ENCODE measurements at regions not wholly inside any gene's neighbourhood (a gene's known extent, or its start where the extent isn't known, plus 50 kb on each side); places are given as distances from the start of the nearest gene placed in this dataset.
"Not testable (repeated sequence)": the region's sequence is repeated elsewhere in the genome, so short reads cannot be mapped to it uniquely, and the experiment has no call there.

DNA sequence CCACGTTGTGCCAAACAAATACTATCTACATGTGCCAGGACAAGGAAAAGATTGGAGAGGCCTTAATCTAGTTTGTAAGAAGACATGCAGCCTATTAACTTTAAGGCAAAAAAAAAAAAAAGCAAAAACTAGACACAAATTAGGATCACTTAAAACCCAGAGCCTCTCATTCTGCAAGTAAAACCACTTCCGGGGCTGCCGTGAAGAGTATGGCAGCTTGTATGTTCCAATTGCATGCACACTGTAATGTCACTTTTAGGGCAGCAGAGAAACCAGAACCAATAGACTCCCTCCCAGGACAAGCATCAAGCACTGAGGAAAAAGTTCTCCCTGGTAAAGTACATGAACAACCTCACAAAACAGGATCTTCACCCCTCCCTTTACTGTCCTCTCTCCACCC is 70.6 kb downstream of the RSL24D1 start:
- no peak for DNase-seq (ENCODE audit: low spot score)

DNA sequence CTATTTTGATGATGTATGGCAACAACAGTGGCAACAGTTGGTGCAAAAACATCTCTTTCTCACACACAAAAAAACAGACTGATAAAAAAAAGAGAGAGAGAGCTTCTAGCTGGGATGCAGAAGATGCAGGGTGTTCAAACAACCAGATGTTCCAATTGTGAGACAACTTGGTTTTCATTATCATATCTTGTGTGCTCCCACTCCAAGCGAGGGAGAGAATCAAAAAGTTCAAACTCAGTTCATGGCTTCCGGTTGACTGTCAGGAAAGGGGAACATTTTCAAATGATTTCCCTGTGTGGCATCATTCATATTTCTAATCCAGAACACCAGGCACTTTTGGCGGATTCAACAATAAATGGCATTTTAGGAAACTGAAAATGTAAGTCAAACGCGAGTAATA is 72.1 kb downstream of the RSL24D1 start:
- DNase-seq (ENCODE audit: low spot score) = no peak

DNA sequence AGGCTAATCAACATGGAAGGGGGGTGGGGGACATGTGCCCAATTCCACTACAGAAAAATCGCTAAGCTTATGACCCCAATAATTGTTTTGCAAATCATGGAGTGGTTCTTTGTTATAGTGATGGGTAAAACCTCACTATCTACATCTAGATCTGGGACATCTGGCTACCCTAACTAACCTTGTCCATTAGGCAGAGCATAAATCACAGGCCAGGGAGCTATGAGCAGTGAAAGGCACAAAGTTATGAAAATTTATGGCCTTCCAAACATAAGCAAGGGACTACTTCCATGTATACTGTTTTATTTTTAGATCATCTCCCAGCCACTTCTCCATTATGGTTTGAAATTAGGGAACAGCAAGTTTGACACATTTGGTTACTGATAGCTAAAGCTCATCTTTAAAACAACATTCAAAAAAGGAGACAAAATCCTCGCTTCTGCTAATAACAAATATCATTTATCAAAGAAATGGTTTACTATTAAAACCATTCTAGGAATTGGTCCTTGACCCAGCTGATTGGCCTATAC is 78.3 kb downstream of the RSL24D1 start:
- DNase-seq (ENCODE audit: low spot score) = no peak

DNA sequence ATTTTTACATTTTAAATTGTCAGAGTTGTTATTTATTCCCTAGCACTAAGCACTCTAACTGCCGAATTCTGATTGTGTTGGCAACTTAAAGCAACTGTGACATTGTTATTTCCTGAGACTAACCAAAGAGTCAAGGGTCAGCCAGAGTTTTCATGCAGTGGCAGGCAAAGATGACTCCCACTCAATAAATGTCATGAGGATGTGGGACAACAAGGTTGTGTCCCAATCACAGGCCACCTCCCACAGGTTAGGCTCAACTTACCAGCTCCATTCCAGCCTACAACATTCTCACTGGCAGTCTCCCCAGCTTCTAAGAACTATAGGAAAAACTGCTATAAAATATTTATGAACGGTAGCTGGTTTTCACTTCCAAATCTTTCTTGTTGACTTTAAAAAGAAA is 80.1 kb downstream of the RSL24D1 start:
- DNase-seq (ENCODE audit: low spot score) = no peak

DNA sequence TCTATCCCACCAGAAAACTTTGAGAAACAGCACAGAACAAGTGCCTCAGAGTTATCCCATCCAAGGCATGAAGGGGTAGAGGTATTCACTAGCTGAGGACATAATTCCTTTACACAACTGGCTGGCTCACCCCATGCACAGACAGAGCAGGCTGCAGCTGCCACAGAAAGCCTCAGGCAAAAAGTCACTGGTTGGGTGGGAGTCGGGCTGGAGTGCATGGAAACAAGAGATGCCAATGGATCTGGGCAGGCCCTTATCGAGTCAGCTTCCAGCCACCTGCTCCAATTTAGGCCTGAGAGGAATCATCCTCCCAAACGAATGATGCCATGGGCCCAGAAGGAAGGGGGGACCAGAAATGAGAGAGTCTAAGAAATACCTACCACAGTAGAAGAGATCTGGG is 83.0 kb downstream of the RSL24D1 start:
- DNase-seq (ENCODE audit: low spot score) = no peak

DNA sequence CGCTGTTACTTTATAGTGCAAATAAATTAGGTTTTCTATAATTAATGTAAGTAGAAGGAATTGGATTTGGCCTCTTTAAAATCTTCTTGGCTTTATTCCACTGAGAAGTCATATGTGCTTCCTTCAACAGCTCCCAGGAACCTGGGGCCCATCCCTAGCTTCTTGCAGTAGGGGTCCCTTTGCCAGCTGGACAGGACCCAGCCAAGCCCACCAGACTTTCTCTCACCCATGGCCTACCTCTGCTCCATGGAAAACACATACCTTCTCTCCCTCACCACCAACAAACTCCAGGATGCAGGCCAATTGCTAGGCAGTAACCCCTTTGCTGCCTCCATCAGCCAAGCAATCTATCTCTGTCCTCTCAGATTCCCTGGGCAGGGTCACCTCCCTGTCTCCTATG is 84.0 kb downstream of the RSL24D1 start:
- DNase-seq (ENCODE audit: low spot score) = no peak

DNA sequence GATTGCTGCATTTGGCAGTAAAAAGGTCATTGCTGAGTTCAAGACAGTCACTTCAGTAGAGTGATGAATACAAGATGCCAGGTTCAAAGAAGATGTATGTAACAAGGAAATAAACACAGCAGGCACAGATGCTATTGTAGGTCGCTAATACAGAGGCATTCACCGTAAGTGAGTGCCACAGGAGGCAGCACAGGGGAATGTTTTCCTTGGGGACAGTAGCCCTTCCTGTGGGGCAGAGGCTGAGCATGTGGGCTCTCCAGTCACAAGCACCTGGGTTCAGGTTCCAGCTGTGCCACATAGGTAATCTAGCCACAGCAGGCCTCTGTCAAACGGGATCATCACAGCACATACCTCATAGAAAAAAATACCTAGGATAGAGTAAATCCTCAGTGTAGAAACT is 86.3 kb downstream of the RSL24D1 start:
- DNase-seq (ENCODE audit: low spot score) = no peak

DNA sequence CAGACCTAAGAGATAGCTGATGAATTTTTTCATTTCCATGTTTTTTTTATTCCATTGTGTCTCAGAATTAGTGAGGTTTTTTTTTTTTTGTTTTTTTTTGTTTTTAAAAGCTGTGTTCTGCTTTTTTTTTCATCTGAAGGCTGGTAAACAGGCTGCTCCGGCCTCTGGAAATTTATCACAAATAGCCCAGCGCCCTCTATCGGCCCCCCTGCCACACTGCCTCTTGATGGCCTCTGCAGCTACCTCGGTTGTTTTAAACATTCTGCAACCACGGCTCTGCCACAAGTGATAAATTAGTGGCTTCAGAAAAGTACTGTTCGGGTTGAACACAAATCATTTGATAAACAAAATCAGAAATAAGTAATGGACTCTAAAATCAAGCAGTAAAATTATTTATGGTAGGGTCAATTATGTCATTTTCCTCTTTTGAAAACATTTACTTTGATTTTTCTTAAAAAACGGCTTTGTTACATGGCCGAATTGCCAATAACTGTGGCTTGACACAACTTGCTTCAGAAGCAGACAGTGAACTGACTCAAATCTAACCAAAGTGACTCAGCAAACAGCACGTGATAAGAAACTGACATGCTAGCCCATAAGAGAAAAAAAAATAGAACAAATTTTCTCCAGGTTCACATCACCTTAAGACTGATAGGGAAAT is 87.8 kb downstream of the RSL24D1 start:
- peak; percentile 76 for DNase-seq (ENCODE audit: low spot score)

DNA sequence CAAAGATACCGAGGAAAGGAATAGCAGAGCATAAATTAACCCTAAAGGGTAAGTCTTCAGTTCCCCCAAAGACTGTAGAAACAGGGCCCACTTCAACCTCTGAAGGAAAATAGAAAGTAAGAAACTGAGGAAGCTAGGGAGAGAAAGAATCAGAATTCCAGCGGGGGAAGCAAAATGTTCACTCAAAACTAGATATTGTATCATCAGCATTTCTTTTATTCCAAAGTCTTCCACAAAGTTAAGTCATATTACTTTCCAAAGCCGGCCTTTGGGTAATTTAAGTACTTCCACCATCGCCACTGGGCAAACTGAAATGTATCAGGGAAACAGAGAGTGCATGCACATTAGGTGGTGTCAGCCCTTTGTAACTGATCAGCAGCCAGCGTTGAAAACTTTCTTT is 88.3 kb downstream of the RSL24D1 start:
- peak; percentile 14 for DNase-seq (ENCODE audit: low spot score)

DNA sequence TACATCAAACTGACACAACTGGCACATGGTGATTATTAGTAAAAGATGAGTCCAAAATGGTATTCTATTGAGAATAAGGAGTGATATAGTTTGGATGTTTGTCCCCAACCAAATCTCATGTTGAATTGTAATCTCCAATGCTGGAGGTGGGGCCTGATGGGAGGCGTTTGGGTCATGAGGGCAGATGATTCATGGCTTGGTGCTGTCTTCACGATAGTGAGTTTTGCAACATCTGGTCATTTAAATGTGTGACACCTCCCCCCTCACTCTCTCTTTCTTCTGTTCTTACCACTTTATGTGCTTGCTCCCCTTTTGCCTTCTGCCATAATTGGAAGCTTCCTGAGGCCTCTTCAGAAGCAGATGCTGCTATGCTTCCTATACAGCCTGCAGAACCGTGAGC is 90.6 kb downstream of the RSL24D1 start:
- DNase-seq (ENCODE audit: low spot score) = no peak

DNA sequence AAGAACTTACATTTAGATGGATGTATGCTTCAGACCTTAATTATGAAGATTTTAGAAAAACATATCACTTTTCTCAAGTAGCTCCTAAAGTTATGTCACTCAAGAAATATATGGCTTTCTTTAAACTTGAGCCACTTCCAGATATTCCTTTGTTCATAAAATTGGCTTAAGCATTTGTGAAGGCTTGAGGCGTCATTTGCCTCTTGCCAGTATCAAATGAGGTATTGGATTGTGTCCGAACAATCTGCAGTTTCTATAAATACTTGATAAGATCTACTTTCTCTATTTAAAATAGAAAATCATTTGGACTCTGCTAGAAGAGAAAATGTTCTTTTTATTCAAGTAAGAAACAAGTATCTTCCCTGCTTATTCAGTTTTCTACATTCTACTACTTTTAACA is 102.6 kb downstream of the RSL24D1 start:
- no peak for DNase-seq (ENCODE audit: low spot score)

DNA sequence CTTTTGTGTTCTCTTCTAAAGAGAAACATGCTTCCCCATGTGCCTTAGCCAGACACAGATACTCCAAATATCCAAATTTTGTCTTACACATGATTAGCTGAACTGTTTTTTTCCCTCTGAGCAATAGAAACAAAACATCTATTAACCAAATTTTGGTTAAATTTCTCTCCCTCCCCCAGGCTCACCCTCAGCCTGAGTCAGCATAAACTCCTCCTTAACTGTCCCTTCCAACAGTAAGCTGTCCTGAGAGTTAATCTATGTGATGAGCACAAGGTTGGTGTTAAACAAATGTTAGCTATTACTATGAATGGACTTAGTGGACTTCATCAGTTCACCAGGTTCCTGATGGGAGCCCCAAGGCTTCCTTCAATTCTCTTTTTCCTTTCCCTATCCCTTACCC is 108.5 kb downstream of the RSL24D1 start:
- no peak for DNase-seq (ENCODE audit: low spot score)

DNA sequence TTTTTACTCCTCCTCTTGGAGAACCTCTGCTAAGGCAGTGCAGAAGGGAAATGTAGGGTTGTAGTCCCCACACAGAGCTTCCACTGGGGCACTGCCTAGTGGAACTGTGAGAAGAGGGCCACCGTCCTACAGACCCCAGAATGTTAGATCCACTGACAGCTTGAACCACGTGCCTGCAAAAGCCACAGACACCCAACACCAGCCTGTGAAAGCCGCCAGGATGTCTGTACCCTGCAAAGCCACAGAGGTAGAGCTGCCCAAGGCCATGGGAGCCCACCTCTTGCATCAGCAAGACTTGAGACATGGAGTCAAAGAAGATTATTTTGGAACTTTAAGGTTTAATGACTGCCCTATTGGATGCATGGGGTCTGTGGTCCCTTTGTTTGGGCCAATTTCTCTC is 112.1 kb downstream of the RSL24D1 start:
- no peak for DNase-seq (ENCODE audit: low spot score)

DNA sequence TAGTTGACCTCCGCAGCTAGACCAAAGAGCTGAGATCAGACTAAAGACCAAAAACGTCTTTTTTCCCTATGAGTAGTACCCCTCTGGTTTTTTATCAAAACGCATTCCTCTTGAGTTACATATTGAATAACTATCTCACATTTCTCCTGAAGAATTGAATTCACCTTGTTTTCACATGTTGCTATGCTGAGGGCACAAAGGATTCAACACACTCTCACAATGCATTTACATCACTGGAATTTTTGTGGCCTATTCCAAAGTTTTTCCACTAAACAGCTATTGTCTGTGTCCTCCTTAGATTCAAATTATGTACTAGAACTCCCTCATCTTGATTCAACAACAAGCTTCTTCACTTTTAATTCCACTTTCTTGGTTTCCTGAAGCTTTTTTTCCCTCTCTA is 112.5 kb downstream of the RSL24D1 start:
- peak; percentile 35 for DNase-seq (ENCODE audit: low spot score)

DNA sequence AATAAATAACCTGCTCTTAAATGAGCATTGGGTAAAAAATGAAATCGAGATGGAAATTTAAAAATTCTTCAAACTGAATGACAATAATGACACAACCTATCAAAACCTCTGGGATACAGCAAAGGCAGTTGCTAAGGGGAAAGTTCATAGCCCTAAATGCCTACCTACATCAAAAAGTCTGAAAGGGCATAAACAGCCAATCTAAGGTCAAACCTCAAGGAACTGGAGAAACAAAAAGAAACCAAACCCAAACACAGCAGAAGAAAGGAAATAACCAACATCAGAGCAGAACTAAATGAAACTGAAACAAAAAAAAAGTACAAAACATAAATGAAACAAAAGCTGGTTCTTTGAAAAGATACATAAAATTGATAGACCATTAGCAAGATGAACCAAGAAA is 119.7 kb downstream of the RSL24D1 start:
- DNase-seq (ENCODE audit: low spot score) = not testable (repeated sequence)

DNA sequence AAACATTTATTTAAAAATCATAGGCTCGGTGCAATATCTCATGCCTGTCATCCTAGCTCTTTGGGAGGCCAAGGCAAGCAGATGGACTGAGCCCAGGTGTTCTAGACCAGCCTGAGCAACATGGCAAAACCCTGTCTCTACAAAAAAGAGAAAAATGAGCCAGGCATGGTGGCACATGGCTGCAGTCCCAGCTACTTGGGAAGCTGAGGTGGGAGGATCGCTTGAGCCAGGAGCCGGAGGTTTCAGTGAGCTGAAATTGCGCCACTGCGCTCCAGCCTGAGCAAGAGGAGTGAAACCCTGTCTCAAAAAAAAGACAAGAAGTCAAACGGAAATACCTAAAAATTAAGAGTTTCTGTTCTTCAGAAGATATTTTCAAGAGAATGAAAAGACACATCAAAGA is 122.3 kb downstream of the RSL24D1 start:
- no peak for DNase-seq (ENCODE audit: low spot score)

DNA sequence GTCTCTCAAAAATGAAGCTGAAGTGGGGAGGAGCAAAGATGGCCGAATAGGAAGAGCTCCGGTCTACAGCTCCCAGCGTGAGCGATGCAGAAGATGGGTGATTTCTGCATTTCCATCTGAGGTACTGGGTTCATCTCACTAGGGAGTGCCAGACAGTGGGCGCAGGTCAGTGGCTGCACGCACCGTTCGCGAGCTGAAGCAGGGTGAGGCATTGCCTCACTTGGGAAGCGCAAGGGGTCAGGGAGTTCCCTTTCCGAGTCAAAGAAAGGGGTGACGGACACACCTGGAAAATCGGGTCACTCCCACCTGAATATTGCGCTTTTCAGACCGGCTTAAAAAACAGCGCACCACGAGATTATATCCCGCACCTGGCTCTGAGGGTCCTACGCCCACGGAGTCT is 132.8 kb downstream of the RSL24D1 start:
- not testable (repeated sequence) for DNase-seq (ENCODE audit: low spot score)

DNA sequence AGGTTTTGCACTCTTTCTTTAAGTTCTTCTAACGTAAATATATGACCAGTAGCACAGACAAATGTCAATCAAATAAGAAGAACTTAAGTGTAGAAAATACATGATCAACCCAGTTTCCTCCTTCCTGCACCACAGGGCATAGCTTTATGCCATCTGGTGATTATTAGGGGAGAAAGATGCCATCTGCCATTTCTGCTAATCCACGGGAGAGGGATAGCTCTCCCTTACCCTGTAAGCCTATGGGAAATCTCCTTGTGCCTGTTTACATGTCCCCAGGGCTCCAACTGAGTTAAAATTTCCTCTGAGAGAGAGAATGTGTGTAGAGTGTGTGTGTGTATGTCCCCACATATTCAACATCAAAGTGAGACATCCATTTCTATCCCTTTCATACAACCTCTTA is 135.9 kb downstream of the RSL24D1 start:
- no peak for DNase-seq (ENCODE audit: low spot score)

DNA sequence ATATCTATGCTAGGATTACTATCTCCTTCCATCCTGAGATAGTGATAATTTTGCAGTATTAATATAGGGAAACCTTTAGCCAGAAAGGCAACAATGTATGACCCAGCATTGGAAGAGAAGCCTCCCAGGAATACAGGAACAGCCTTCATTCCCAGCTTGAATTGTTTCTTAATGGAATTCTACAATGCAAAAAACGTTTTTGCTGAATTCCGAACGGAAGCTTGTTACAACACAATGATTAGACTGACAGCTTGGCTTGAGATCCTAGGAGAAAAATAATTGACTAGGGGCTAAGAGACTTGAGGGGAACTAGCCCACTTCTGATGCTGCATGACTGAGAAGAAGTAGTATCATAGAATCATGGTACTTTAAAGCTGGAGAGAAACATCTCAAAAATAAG is 140.2 kb downstream of the RSL24D1 start:
- DNase-seq (ENCODE audit: low spot score) = no peak

DNA sequence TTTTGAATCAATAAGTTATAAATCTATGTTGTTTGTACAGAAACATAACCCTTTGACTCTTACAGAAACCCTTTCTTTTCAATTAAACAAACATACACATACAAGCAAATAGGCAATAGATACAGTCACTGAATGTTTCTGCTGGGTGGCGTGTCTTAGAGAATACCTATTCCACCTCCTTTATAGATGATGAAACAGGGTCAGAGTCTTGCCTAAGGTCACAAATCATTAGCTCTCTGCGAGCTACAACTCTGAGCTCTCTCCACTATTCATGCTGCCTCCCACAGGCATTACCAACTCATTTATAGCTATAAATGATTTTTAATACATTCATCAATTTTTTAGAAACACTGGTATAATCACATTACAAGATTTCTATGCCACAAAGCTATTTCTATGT is 152.6 kb downstream of the RSL24D1 start:
- DNase-seq (ENCODE audit: low spot score) = no peak

DNA sequence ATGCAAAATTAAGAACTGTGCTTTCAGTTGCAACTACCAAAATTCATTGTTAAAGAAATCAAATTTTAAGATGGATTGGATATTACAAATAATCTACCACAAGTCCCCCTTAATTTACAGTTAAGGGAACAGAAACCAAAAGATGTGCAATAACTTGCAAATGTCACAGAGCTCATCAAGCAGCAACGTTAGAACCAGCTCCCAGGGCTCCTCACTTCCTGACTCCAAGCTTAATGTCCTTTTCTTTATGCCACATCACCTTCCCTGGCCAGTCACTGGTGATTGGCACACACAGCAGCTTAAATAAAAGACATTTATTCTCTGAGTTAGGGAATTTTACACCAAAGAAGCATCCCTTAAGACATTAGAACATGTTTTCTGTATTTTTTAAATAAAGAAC is 159.7 kb downstream of the RSL24D1 start:
- DNase-seq (ENCODE audit: low spot score) = no peak

DNA sequence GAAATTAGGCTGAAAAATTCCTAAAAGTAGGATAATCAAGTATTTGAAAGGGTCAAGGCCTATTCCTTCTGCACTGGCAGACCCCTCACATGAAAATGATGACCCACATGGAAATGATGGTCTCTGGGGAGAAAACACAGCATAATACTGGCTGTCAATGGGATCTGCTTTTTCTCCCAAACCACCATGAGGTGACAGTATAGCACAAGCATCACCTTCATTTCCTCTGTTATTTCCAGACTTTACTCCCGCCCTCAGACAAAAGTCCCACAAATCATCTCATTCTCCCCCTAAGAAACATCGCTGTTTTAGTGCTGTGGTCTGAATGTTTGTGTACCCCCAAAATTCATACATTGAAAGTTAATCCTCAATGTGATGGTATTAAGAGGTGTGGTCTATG is 161.0 kb downstream of the RSL24D1 start:
- no peak for DNase-seq (ENCODE audit: low spot score)

DNA sequence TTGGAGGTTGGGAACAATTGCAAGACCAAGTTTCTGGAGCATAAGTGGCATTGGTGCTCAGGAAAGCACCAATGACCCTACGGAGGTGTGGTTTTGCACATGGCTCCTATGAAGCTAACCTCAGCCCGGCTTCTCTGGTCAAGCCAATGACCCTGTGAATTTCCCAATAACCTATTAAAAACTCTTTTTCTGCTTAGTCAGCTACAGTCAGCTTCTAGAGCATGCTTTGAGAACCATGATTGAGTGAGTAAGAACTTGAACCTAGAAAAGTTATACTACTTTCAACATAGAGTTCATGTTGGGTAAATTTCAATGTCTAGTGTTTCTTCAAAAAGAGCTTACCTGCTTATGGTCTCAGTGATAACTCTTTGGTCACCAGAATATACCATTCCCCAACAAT is 163.2 kb downstream of the RSL24D1 start:
- DNase-seq (ENCODE audit: low spot score) = no peak

DNA sequence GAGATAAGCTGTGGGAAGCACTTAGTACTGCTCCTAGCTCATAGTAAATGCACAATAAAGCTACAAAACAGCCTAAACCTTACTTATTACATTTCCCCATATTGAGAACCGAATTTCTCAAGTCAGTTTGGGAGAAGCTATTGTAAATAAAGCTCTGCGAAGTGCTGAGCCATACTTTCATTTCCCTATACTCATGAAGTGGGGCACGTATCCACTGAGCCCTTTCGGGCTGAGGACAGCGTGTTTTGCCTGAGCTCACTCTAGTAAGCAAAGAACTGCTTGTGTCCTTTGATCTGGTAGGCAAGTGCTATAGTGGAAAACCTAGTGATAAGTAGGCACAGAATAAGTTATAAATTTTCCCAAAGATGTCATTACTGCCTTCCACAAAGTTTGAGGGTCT is 165.0 kb downstream of the RSL24D1 start:
- peak; percentile 21 for DNase-seq (ENCODE audit: low spot score)
